ENCODE measurements at regions not wholly inside any gene's neighbourhood (a gene's known extent, or its start where the extent isn't known, plus 50 kb on each side); places are given as distances from the start of the nearest gene placed in this dataset.
"Not testable (repeated sequence)": the region's sequence is repeated elsewhere in the genome, so short reads cannot be mapped to it uniquely, and the experiment has no call there.

- DNase-seq: no peak
These were observed 142.2 kb downstream of the NR2F2 start for GRCh38 chr15:96472681-96473080.

GRCh38 chr15:96473556-96473955 lies 143.1 kb downstream of the NR2F2 start:
- DNase-seq: no peak

GRCh38 chr15:96474231-96474664 lies 143.7 kb downstream of the NR2F2 start:
- no peak for DNase-seq

- DNase-seq: no peak
These were observed 146.7 kb downstream of the NR2F2 start for GRCh38 chr15:96477227-96477626.

- not testable (repeated sequence) for DNase-seq
These were observed 153.9 kb downstream of the NR2F2 start for GRCh38 chr15:96484412-96484811.

- no peak for DNase-seq
These were observed 154.3 kb downstream of the NR2F2 start for GRCh38 chr15:96484830-96485229.

- no peak for DNase-seq
These were observed 156.7 kb downstream of the NR2F2 start for GRCh38 chr15:96487245-96487644.

- not testable (repeated sequence) for DNase-seq
These were observed 160.7 kb downstream of the NR2F2 start for GRCh38 chr15:96491066-96491699.

GRCh38 chr15:96491700-96492644 lies 161.5 kb downstream of the NR2F2 start:
- DNase-seq: not testable (repeated sequence)

GRCh38 chr15:96494505-96494904 lies 164.0 kb downstream of the NR2F2 start:
- no peak for DNase-seq

- no peak for DNase-seq
These were observed 164.9 kb downstream of the NR2F2 start for GRCh38 chr15:96495386-96495785.

- no peak for DNase-seq
These were observed 167.5 kb downstream of the NR2F2 start for GRCh38 chr15:96497951-96498350.

- no peak for DNase-seq
These were observed 170.0 kb downstream of the NR2F2 start for GRCh38 chr15:96500508-96500907.

GRCh38 chr15:96501362-96501761 lies 170.9 kb downstream of the NR2F2 start:
- no peak for DNase-seq

GRCh38 chr15:96502196-96502595 lies 171.7 kb downstream of the NR2F2 start:
- DNase-seq: no peak

GRCh38 chr15:96503276-96503675 lies 172.8 kb downstream of the NR2F2 start:
- no peak for DNase-seq

GRCh38 chr15:96504371-96504770 lies 173.9 kb downstream of the NR2F2 start:
- no peak for DNase-seq

- no peak for DNase-seq
These were observed 174.5 kb downstream of the NR2F2 start for GRCh38 chr15:96505014-96505413.

- DNase-seq: no peak
These were observed 184.2 kb downstream of the NR2F2 start for GRCh38 chr15:96514607-96515285.

- DNase-seq: no peak
These were observed 184.9 kb downstream of the NR2F2 start for GRCh38 chr15:96515371-96515770.

GRCh38 chr15:96521386-96521785 lies 190.9 kb downstream of the NR2F2 start:
- DNase-seq: no peak

- no peak for DNase-seq
These were observed 194.3 kb downstream of the NR2F2 start for GRCh38 chr15:96524676-96525417.

- DNase-seq: no peak
These were observed 204.6 kb downstream of the NR2F2 start for GRCh38 chr15:96535148-96535547.
